Neural cell (in vitro differentiated cells): ENCODE measurements at regions not wholly inside any gene's neighbourhood (a gene's known extent, or its start where the extent isn't known, plus 50 kb on each side); places are given as distances from the start of the nearest gene placed in this dataset.
"Not testable (repeated sequence)": the region's sequence is repeated elsewhere in the genome, so short reads cannot be mapped to it uniquely, and the experiment has no call there.

Experiments
- EP300 ChIP-seq: fragments of 450-650 bp; conservative IDR thresholded peaks from 2 replicates; pipeline ENCODE4 v1.6.1; 2014; ENCODE audit warnings: antibody characterized with exemption, mild to moderate bottlenecking, moderate library complexity; ENCODE audit not compliant: poor library complexity, severe bottlenecking
- EZH2 ChIP-seq: fragments of 200-600, 300-800 bp; shearing (Covaris generic), sonication (generic); IDR thresholded peaks from 2 replicates; pipeline ENCODE4 v1.6.1; 2014; ENCODE audit warnings: antibody characterized with exemption, low read length, borderline replicate concordance, mild to moderate bottlenecking; ENCODE audit not compliant: insufficient read depth, poor library complexity, severe bottlenecking
- MXI1 ChIP-seq: fragments of 450-650 bp; conservative IDR thresholded peaks from 2 replicates; pipeline ENCODE4 v1.6.1; 2014; ENCODE audit warnings: antibody characterized with exemption, mild to moderate bottlenecking; ENCODE audit not compliant: poor library complexity, severe bottlenecking
- POLR2AphosphoS5 ChIP-seq: IDR thresholded peaks from 2 replicates; pipeline ENCODE4 v1.6.1; 2012
- SMC3 ChIP-seq: fragments of 450-650 bp; conservative IDR thresholded peaks from 2 replicates; pipeline ENCODE4 v1.6.1; 2014; ENCODE audit warnings: antibody characterized with exemption, mild to moderate bottlenecking, moderate library complexity; ENCODE audit not compliant: poor library complexity
- TAF1 ChIP-seq: IDR thresholded peaks from 2 replicates; pipeline ENCODE4 v1.6.1; 2012; ENCODE audit warnings: low read depth
- TF ChIP-seq, protein P1 (sequence below): fragments of 450-650 bp; IDR thresholded peaks from 2 replicates; pipeline ENCODE4 v1.5.1; 2014; ENCODE audit warnings: antibody characterized with exemption, mild to moderate bottlenecking, moderate library complexity; ENCODE audit not compliant: poor library complexity, severe bottlenecking

DNA sequence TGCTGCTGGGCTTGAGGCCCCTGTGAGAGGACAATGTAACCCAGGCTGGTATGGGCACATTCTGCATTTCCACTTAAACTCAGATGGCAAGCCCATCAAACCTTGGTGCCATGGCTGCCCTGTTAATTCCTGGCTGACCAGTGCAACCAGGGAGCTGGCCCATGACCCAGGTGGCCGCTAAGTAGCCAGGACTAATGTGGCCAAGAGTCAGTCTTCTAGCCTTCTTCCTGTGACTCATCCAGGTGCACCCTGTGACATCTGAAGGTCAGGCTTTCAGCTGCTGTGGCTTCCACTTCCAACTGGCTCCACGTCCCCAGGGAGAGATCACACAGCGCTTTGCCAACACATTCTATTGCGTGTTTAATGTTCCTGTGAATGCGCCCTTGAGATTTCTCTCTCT lies 50.5 kb upstream of the ROPN1B start:
- not testable (repeated sequence) for TF ChIP-seq TAF1, POLR2AphosphoS5, EP300, EZH2, SMC3, MXI1
- TF ChIP-seq, protein P1, sequence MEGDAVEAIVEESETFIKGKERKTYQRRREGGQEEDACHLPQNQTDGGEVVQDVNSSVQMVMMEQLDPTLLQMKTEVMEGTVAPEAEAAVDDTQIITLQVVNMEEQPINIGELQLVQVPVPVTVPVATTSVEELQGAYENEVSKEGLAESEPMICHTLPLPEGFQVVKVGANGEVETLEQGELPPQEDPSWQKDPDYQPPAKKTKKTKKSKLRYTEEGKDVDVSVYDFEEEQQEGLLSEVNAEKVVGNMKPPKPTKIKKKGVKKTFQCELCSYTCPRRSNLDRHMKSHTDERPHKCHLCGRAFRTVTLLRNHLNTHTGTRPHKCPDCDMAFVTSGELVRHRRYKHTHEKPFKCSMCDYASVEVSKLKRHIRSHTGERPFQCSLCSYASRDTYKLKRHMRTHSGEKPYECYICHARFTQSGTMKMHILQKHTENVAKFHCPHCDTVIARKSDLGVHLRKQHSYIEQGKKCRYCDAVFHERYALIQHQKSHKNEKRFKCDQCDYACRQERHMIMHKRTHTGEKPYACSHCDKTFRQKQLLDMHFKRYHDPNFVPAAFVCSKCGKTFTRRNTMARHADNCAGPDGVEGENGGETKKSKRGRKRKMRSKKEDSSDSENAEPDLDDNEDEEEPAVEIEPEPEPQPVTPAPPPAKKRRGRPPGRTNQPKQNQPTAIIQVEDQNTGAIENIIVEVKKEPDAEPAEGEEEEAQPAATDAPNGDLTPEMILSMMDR = not testable (repeated sequence)
